ENCODE measurements at regions not wholly inside any gene's neighbourhood (a gene's known extent, or its start where the extent isn't known, plus 50 kb on each side); places are given as distances from the start of the nearest gene placed in this dataset.

DNA sequence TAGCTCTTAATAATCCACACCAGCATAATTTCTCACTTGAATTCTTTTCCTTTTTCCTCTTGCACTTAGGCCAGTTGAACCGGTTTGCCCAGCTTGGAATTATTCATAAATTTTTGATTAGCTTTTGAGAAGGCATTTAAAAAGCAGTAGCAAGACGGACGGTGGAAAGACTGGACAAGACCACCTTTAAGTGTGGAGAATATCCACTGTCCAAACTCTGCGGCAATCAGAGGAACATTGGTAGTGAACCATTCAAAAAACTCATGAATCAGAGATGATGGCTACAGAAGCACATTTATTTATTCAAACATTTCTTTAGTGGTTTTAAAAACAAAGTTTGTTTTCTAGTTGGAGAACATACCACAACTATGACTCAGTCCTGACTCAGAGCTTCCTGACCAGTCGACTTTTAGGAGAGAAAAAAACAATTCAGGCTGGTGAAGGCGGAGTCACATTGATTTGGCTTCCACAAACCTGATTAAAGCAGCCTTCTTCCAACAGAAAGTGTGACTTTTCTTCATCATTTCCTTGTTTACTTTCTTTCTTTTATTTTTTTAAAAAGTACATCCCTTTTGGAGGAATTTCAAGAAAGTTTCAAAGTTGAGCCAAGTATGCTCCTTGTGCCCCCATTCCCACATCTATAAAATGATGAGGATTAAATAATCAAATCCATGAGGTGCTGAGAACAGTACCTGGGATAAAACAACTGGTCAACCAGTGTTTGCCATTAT lies 128.8 kb downstream of the ADSS2 start:
- TF ChIP-seq, protein P1, sequence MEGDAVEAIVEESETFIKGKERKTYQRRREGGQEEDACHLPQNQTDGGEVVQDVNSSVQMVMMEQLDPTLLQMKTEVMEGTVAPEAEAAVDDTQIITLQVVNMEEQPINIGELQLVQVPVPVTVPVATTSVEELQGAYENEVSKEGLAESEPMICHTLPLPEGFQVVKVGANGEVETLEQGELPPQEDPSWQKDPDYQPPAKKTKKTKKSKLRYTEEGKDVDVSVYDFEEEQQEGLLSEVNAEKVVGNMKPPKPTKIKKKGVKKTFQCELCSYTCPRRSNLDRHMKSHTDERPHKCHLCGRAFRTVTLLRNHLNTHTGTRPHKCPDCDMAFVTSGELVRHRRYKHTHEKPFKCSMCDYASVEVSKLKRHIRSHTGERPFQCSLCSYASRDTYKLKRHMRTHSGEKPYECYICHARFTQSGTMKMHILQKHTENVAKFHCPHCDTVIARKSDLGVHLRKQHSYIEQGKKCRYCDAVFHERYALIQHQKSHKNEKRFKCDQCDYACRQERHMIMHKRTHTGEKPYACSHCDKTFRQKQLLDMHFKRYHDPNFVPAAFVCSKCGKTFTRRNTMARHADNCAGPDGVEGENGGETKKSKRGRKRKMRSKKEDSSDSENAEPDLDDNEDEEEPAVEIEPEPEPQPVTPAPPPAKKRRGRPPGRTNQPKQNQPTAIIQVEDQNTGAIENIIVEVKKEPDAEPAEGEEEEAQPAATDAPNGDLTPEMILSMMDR (IDR thresholded peaks at IDR 0.05): no peak
- TF ChIP-seq POLR2AphosphoS5 (IDR thresholded peaks at IDR 0.05; ENCODE audit: low read depth, low read length) (no peak), SIN3A (IDR thresholded peaks at IDR 0.05; ENCODE audit: borderline replicate concordance, insufficient read depth, low read depth, low read length) (no peak), TCF7L2 (IDR thresholded peaks at IDR 0.05; ENCODE audit: low read depth, low read length) (no peak)
- TF ChIP-seq, protein P2, sequence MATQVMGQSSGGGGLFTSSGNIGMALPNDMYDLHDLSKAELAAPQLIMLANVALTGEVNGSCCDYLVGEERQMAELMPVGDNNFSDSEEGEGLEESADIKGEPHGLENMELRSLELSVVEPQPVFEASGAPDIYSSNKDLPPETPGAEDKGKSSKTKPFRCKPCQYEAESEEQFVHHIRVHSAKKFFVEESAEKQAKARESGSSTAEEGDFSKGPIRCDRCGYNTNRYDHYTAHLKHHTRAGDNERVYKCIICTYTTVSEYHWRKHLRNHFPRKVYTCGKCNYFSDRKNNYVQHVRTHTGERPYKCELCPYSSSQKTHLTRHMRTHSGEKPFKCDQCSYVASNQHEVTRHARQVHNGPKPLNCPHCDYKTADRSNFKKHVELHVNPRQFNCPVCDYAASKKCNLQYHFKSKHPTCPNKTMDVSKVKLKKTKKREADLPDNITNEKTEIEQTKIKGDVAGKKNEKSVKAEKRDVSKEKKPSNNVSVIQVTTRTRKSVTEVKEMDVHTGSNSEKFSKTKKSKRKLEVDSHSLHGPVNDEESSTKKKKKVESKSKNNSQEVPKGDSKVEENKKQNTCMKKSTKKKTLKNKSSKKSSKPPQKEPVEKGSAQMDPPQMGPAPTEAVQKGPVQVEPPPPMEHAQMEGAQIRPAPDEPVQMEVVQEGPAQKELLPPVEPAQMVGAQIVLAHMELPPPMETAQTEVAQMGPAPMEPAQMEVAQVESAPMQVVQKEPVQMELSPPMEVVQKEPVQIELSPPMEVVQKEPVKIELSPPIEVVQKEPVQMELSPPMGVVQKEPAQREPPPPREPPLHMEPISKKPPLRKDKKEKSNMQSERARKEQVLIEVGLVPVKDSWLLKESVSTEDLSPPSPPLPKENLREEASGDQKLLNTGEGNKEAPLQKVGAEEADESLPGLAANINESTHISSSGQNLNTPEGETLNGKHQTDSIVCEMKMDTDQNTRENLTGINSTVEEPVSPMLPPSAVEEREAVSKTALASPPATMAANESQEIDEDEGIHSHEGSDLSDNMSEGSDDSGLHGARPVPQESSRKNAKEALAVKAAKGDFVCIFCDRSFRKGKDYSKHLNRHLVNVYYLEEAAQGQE (IDR thresholded peaks at IDR 0.05; ENCODE audit: insufficient read depth in 1 of 2, low read depth in 2 of 2, low read length in 1 of 2): no peak

Data from Panc1 (cell line).